ENCODE measurements at regions not wholly inside any gene's neighbourhood (a gene's known extent, or its start where the extent isn't known, plus 50 kb on each side); places are given as distances from the start of the nearest gene placed in this dataset.

DNA sequence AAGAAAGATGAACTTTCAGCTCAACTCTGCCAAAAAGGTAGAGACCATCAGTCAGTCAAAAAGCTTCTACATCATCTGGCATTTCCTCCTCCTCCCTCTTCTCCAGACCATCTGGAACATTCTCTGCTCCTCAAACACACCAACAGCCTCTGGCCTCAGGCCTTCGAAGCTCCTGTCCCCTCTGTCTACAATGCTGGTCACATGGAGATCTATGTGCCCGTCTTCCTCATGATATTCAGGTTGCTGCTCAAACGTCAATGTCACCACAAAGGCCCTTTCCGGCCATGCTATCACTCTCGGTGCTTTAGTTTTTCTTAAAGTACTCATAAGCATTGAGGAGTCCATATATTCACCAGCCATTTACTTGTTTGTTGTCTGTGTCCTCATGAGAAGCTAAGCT is 146.2 kb downstream of the SPATA19 start:
- no peak overlapping the region for H2BK20ac ChIP-seq (ENCODE audit: low read depth, low read length)
- no peaks in the 10 kb centered on the region for H3K79me1 ChIP-seq (ENCODE audit: low read depth in 1 of 2, low read length in 2 of 2)
- H3K4me1 ChIP-seq (ENCODE audit: control insufficient read depth, insufficient read depth, low read length) = no peaks in the 10 kb centered on the region
- no peaks in the 10 kb centered on the region for H3K27me3 ChIP-seq (ENCODE audit: control insufficient read depth, insufficient read depth, low read length)
- no peak overlapping the region for H2BK120ac ChIP-seq (ENCODE audit: low read depth, low read length)
- peaks cover 27% of the 10 kb centered on the region for H3K9me3 ChIP-seq (ENCODE audit: control insufficient read depth, insufficient read depth, low read length)
- no peak overlapping the region for H2AFZ ChIP-seq (replicated peaks; ENCODE audit: low read length, poor library complexity)
- no peak overlapping the region for H3K4ac ChIP-seq (ENCODE audit: low read depth, low read length)
- no peaks in the 10 kb centered on the region for H3K9me1 ChIP-seq (ENCODE audit: insufficient read depth, low read length)
- dilution Hi-C loops (cut with HindIII; ENCODE audit: low sequenced_read_pairs, unreplicated experiment) = no loop called here
- no peak for DNase-seq
- no peak overlapping the region for H3K23ac ChIP-seq (ENCODE audit: low read depth, low read length)
- H3K4me2 ChIP-seq (ENCODE audit: low read depth, low read length) = no peak overlapping the region
- no CpG with 5 or more reads among the region's 5 CpGs for WGBS, 2 experiments (ENCODE audit: extremely low coverage in 2 of 2, insufficient read length in 1 of 2)
- CTCF ChIA-PET = no interaction called here
- H2AK5ac ChIP-seq (ENCODE audit: low read depth, low read length) = no peak overlapping the region
- no peak overlapping the region for H3K27ac ChIP-seq (ENCODE audit: insufficient read depth, low read length)
- H4K5ac ChIP-seq (ENCODE audit: low read depth, low read length) = no peak overlapping the region
- intact Hi-C loops (cut with micrococcal nuclease) = no loop called here
- ATAC-seq (ENCODE audit: low read depth) = no peak
- H3K9ac ChIP-seq (ENCODE audit: low read depth, low read length) = no peak overlapping the region
- TF ChIP-seq RFX5 (IDR thresholded peaks at IDR 0.05; ENCODE audit: low read depth, low read length) (no peak), CEBPB (IDR thresholded peaks at IDR 0.05; ENCODE audit: low read depth, low read length) (no peak), USF2 (IDR thresholded peaks at IDR 0.05; ENCODE audit: low read depth, low read length) (no peak), RAD21 (IDR thresholded peaks at IDR 0.05; ENCODE audit: low read length) (no peak), RCOR1 (IDR thresholded peaks at IDR 0.05; ENCODE audit: insufficient replicate concordance, low read length) (no peak), MAFK (IDR thresholded peaks at IDR 0.05; ENCODE audit: low read depth, low read length) (no peak), POLR2A (IDR thresholded peaks at IDR 0.05; ENCODE audit: low read depth, low read length) (no peak), BHLHE40 (IDR thresholded peaks at IDR 0.05; ENCODE audit: low read depth, low read length) (no peak), NFE2L2 (IDR thresholded peaks at IDR 0.05; ENCODE audit: low read depth, low read length) (no peak), CTCF (conservative IDR thresholded peaks at IDR 0.05; ENCODE audit: low read depth, low read length) (no peak), SMC3 (IDR thresholded peaks at IDR 0.05; ENCODE audit: low read depth, low read length) (no peak), MAZ (IDR thresholded peaks at IDR 0.05; ENCODE audit: borderline replicate concordance, low read depth, low read length) (no peak), MXI1 (IDR thresholded peaks at IDR 0.05; ENCODE audit: borderline replicate concordance, low read depth, low read length) (no peak), FOS (IDR thresholded peaks at IDR 0.05; ENCODE audit: low read depth, low read length) (no peak), CHD1 (IDR thresholded peaks at IDR 0.05; ENCODE audit: low read depth, low read length) (no peak)
- TF ChIP-seq, protein P1, sequence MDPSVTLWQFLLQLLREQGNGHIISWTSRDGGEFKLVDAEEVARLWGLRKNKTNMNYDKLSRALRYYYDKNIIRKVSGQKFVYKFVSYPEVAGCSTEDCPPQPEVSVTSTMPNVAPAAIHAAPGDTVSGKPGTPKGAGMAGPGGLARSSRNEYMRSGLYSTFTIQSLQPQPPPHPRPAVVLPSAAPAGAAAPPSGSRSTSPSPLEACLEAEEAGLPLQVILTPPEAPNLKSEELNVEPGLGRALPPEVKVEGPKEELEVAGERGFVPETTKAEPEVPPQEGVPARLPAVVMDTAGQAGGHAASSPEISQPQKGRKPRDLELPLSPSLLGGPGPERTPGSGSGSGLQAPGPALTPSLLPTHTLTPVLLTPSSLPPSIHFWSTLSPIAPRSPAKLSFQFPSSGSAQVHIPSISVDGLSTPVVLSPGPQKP (IDR thresholded peaks at IDR 0.05; ENCODE audit: borderline replicate concordance, low read depth, low read length) = no peak
- H2AK9ac ChIP-seq (replicated peaks; ENCODE audit: low read depth, low read length, poor library complexity) = no peak overlapping the region
- H2BK15ac ChIP-seq (ENCODE audit: low read depth, low read length) = no peak overlapping the region
- in situ Hi-C loops (cut with MboI; ENCODE audit: low sequenced_read_pairs) = no loop called here
- no peaks in the 10 kb centered on the region for H3K36me3 ChIP-seq (ENCODE audit: control insufficient read depth, insufficient read depth, low read length)
- no peak overlapping the region for H3K14ac ChIP-seq (replicated peaks; ENCODE audit: low read depth, low read length)
- no peak overlapping the region for H4K8ac ChIP-seq (ENCODE audit: low read depth in 2 of 2, low read length in 2 of 2)
- no peak overlapping the region for H3K56ac ChIP-seq (ENCODE audit: extremely low read depth, insufficient read depth, low read length)
- no peak overlapping the region for H3K18ac ChIP-seq (ENCODE audit: low read depth, low read length)
- no peaks in the 10 kb centered on the region for H4K20me1 ChIP-seq (ENCODE audit: insufficient read depth, low read length)
- POLR2A ChIA-PET (ENCODE audit: unreplicated experiment) = no interaction called here
- BruUV-seq (replicated peaks) = no TSS peak
- H2BK5ac ChIP-seq (ENCODE audit: low read depth, low read length, poor library complexity, severe bottlenecking) = no peak overlapping the region
- H3K4me3 ChIP-seq (ENCODE audit: insufficient read depth, low read depth, low read length) = no peak overlapping the region
- H4K91ac ChIP-seq (ENCODE audit: insufficient read depth, low read depth, low read length) = no peak overlapping the region
